ENCODE measurements at regions not wholly inside any gene's neighbourhood (a gene's known extent, or its start where the extent isn't known, plus 50 kb on each side); places are given as distances from the start of the nearest gene placed in this dataset.

DNA sequence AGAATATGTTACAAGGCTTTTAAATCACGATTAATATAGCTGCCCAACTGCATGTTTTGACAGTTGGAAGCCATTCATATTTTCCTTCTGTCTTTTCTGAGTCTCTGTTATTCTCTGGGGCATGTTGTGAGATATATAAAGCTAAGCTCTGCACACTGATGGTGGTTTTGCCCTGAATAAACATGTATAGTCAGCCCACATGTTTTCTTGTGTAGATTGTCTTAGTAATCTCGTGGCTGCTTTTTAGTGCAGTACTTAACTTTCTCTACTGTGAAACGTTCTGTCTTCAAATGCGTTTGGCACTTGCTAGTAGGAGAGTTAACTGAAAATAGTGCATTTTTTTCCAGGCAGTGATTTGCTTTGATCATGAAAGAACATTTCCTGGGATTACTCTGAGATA lies 268.5 kb downstream of the DNAJB9 start (continued):
- TF ChIP-seq, protein P1, sequence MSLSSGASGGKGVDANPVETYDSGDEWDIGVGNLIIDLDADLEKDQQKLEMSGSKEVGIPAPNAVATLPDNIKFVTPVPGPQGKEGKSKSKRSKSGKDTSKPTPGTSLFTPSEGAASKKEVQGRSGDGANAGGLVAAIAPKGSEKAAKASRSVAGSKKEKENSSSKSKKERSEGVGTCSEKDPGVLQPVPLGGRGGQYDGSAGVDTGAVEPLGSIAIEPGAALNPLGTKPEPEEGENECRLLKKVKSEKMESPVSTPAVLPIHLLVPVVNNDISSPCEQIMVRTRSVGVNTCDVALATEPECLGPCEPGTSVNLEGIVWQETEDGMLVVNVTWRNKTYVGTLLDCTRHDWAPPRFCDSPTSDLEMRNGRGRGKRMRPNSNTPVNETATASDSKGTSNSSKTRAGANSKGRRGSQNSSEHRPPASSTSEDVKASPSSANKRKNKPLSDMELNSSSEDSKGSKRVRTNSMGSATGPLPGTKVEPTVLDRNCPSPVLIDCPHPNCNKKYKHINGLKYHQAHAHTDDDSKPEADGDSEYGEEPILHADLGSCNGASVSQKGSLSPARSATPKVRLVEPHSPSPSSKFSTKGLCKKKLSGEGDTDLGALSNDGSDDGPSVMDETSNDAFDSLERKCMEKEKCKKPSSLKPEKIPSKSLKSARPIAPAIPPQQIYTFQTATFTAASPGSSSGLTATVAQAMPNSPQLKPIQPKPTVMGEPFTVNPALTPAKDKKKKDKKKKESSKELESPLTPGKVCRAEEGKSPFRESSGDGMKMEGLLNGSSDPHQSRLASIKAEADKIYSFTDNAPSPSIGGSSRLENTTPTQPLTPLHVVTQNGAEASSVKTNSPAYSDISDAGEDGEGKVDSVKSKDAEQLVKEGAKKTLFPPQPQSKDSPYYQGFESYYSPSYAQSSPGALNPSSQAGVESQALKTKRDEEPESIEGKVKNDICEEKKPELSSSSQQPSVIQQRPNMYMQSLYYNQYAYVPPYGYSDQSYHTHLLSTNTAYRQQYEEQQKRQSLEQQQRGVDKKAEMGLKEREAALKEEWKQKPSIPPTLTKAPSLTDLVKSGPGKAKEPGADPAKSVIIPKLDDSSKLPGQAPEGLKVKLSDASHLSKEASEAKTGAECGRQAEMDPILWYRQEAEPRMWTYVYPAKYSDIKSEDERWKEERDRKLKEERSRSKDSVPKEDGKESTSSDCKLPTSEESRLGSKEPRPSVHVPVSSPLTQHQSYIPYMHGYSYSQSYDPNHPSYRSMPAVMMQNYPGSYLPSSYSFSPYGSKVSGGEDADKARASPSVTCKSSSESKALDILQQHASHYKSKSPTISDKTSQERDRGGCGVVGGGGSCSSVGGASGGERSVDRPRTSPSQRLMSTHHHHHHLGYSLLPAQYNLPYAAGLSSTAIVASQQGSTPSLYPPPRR (CRISPR knock-in tag; IDR thresholded peaks at IDR 0.05; ENCODE audit: borderline replicate concordance), result no peak
- TF ChIP-seq, protein P2, sequence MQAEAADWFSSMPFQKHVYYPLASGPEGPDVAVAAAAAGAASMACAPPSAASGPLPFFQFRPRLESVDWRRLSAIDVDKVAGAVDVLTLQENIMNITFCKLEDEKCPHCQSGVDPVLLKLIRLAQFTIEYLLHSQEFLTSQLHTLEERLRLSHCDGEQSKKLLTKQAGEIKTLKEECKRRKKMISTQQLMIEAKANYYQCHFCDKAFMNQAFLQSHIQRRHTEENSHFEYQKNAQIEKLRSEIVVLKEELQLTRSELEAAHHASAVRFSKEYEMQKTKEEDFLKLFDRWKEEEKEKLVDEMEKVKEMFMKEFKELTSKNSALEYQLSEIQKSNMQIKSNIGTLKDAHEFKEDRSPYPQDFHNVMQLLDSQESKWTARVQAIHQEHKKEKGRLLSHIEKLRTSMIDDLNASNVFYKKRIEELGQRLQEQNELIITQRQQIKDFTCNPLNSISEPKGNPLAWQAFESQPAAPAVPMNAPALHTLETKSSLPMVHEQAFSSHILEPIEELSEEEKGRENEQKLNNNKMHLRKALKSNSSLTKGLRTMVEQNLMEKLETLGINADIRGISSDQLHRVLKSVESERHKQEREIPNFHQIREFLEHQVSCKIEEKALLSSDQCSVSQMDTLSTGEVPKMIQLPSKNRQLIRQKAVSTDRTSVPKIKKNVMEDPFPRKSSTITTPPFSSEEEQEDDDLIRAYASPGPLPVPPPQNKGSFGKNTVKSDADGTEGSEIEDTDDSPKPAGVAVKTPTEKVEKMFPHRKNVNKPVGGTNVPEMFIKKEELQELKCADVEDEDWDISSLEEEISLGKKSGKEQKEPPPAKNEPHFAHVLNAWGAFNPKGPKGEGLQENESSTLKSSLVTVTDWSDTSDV (CRISPR knock-in tag; IDR thresholded peaks at IDR 0.05), result no peak

DNA sequence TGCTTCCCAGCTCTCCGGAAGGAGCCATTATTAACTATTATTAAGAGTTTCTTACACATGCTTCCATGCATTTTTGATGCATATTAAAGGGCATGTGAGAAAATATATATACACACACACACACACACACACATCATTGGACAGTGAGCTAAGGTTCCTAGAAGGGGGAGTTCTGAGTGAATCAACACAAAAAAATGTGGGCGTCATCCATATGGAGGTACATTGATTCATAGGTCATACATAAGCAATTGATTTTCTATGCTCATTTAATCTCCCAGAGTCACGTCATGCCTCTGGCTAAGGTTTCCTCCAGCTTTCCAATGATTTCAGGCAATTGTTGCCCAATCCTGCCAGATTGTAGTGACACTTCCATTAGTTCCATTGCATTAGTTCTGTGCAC lies 269.4 kb downstream of the DNAJB9 start:
- no peaks in the 10 kb centered on the region for H3K36me3 ChIP-seq (replicated peaks in 1 of 2; ENCODE audit: control insufficient read depth in 1 of 2, insufficient read depth in 2 of 2, low read length in 2 of 2)
- TF ChIP-seq, protein P3, sequence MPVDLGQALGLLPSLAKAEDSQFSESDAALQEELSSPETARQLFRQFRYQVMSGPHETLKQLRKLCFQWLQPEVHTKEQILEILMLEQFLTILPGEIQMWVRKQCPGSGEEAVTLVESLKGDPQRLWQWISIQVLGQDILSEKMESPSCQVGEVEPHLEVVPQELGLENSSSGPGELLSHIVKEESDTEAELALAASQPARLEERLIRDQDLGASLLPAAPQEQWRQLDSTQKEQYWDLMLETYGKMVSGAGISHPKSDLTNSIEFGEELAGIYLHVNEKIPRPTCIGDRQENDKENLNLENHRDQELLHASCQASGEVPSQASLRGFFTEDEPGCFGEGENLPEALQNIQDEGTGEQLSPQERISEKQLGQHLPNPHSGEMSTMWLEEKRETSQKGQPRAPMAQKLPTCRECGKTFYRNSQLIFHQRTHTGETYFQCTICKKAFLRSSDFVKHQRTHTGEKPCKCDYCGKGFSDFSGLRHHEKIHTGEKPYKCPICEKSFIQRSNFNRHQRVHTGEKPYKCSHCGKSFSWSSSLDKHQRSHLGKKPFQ (CRISPR knock-in tag; IDR thresholded peaks at IDR 0.05; ENCODE audit: insufficient replicate concordance), result no peak
- TF ChIP-seq, protein P4, sequence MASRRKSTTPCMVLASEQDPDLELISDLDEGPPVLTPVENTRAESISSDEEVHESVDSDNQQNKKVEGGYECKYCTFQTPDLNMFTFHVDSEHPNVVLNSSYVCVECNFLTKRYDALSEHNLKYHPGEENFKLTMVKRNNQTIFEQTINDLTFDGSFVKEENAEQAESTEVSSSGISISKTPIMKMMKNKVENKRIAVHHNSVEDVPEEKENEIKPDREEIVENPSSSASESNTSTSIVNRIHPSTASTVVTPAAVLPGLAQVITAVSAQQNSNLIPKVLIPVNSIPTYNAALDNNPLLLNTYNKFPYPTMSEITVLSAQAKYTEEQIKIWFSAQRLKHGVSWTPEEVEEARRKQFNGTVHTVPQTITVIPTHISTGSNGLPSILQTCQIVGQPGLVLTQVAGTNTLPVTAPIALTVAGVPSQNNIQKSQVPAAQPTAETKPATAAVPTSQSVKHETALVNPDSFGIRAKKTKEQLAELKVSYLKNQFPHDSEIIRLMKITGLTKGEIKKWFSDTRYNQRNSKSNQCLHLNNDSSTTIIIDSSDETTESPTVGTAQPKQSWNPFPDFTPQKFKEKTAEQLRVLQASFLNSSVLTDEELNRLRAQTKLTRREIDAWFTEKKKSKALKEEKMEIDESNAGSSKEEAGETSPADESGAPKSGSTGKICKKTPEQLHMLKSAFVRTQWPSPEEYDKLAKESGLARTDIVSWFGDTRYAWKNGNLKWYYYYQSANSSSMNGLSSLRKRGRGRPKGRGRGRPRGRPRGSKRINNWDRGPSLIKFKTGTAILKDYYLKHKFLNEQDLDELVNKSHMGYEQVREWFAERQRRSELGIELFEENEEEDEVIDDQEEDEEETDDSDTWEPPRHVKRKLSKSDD (CRISPR knock-in tag; IDR thresholded peaks at IDR 0.05; ENCODE audit: low read depth), result no peak
- WGBS (ENCODE audit: low lambda C conversion rate), result 2% methylated on average over 3 of the region's 3 CpGs
- BruUV-seq (replicated peaks), result no TSS peak
- ChIA-PET POLR2A (no interaction called here), CTCF (ENCODE audit: low intra/inter-chr PET ratio, low total read pairs) (no interaction called here)
- FAIRE-seq (no peak), ATAC-seq (no peak), DNase-seq (ENCODE audit: low spot score) (no peak)
- no peaks in the 10 kb centered on the region for H3K79me2 ChIP-seq (ENCODE audit: insufficient read depth, low read length)
- no peaks in the 10 kb centered on the region for H4K20me1 ChIP-seq (ENCODE audit: insufficient read depth, low read length)
- 0 out of 2 replicates have a peak, but pooled peaks cover 4% of the 10 kb centered on the region for H3K9me3 ChIP-seq (ENCODE audit: low read length)
- no peak overlapping the region for H3K4me2 ChIP-seq (ENCODE audit: low read depth, low read length)
- no peak overlapping the region for H2AFZ ChIP-seq (ENCODE audit: low read length)
- H3K4me3 ChIP-seq (replicated peaks in 1 of 3; ENCODE audit: insufficient read depth in 1 of 3, low read depth in 2 of 3, low read length in 3 of 3), result no peak overlapping the region
- in situ Hi-C loops (cut with HindIII; ENCODE audit: extremely low pct_ligation_motif_present, low pct_unique_long_range_greater_than_20kb), result no loop called here
- H3K4me1 ChIP-seq (ENCODE audit: insufficient read depth, low read length), result no peaks in the 10 kb centered on the region
- no peak overlapping the region for H3K27ac ChIP-seq (ENCODE audit: extremely low read length, insufficient read depth, low read length)
- H3K27me3 ChIP-seq (ENCODE audit: control insufficient read depth in 1 of 2, insufficient read depth in 2 of 2, low read length in 2 of 2), result no peaks in the 10 kb centered on the region
- intact Hi-C loops (cut with micrococcal nuclease; ENCODE audit: unreplicated experiment), result no loop called here
- no peak overlapping the region for H3K9ac ChIP-seq (ENCODE audit: insufficient read depth, low read depth, low read length)
